ENCODE measurements at regions not wholly inside any gene's neighbourhood (a gene's known extent, or its start where the extent isn't known, plus 50 kb on each side); places are given as distances from the start of the nearest gene placed in this dataset.

GRCh38 chr18:45316127-45316526, 299.1 kb upstream of the SLC14A2 start:
- no peak for TF ChIP-seq CTCF (IDR thresholded peaks at IDR 0.05)
- no peak for TF ChIP-seq POLR2A (IDR thresholded peaks at IDR 0.05)
